Heart left ventricle (tissue), 16 donors: ENCODE measurements at regions not wholly inside any gene's neighbourhood (a gene's known extent, or its start where the extent isn't known, plus 50 kb on each side); places are given as distances from the start of the nearest gene placed in this dataset.

Experiments used
- ATAC-seq, 4 donors: fragments of 200-7000 bp; cut with Tn5 transposase; one replicate each; pipeline ENCODE4 v1.9.1; 2020 to 2022; ENCODE audit warnings: moderate library complexity in 4 of 4, mild to moderate bottlenecking in 3 of 4, moderate number of reproducible peaks in 1 of 4
- DNase-seq, 5 donors: peaks; one replicate each; pipeline ENCODE4 v3.0.0-alpha.2; 2020
- H3K27ac ChIP-seq, 12 donors: fragments of 200-600 bp; sonication (generic) in 4 of 12; one replicate each; pipeline versions ENCODE4 v1.5.0 to v1.8.0; 2016 to 2022; ENCODE audit warnings: mild to moderate bottlenecking in 2 of 12
- H3K27me3 ChIP-seq, 9 donors: fragments of 200-600 bp; sonication (generic) in 2 of 9; one replicate each; pipeline versions ENCODE4 v1.5.1 to v1.8.0; 2016 to 2022; ENCODE audit warnings: mild to moderate bottlenecking in 3 of 9
- H3K36me3 ChIP-seq, 9 donors: fragments of 200-600 bp; sonication (generic) in 2 of 9; one replicate each; pipeline versions ENCODE4 v1.5.0 to v1.8.0; 2018 to 2022; ENCODE audit warnings: mild to moderate bottlenecking in 2 of 9
- H3K4me1 ChIP-seq, 12 donors: fragments of 200-600 bp; sonication (generic) in 4 of 12; one replicate each; pipeline versions ENCODE4 v1.5.0 to v1.8.0; 2016 to 2022; ENCODE audit warnings: mild to moderate bottlenecking in 3 of 12
- H3K4me3 ChIP-seq, 12 donors: fragments of 200-600 bp; sonication (generic) in 4 of 12; one replicate each; pipeline versions ENCODE4 v1.5.0 to v1.8.0; 2017 to 2022; ENCODE audit warnings: mild to moderate bottlenecking in 9 of 12, moderate library complexity in 4 of 12
- H3K9me3 ChIP-seq, 12 donors: fragments of 200-600 bp; sonication (generic) in 4 of 12; one replicate each; pipeline versions ENCODE4 v1.5.0 to v1.8.0; 2016 to 2022; ENCODE audit warnings: mild to moderate bottlenecking in 1 of 12
- POLR2A ChIP-seq, 2 donors: fragments of 450-650 bp; IDR thresholded peaks; one replicate each; pipeline ENCODE4 v1.6.1; 2017; ENCODE audit warnings: antibody characterized with exemption in 2 of 2, mild to moderate bottlenecking in 2 of 2, moderate library complexity in 2 of 2
- WGBS, 4 donors: extraction: QIAGEN DNeasy Blood & Tissue Kit in 2 of 4; methylation state at CpG; one replicate each; pipeline versions ENCODE4 v1.1.5 to v1.1.7; 2013 to 2018; 5-methylcytosine and 5-hydroxymethylcytosine counted together
- intact Hi-C, 10 donors: fragments of 100-400 bp; cut with DNase I; formaldehyde crosslinking; loops; one replicate each; pipeline versions ENCODE4 v1.11.1 to v1.14.2; 2022
- TF ChIP-seq, protein P1 (sequence below), 12 donors: fragments of 200-600 bp; sonication (generic) in 4 of 12; IDR thresholded peaks; one replicate each; pipeline versions ENCODE4 v1.5.0 to v1.8.0; 2018 to 2022; ENCODE audit warnings: antibody characterized with exemption in 12 of 12, mild to moderate bottlenecking in 5 of 12
- donor health status: ischemic (EF 13 %, LVEDD 7.1; RV severe dilation, severe dysfunction).
- donor health status: healthy with polysubstance abuse.
- donor health status: DM: no; HTN: yes; CAD: no.
- donor health status: DM: no; HTN: no; CAD: no.
- donor health status: ischemic (EF 25% LVEDD 6.9; RV normal size, moderate dysfunction).
- donor health status: ischemic (EF 25% LVEDD 5.7; RV mildly dilated, moderate dysfunction).
- donor health status: healthy.
- donor health status: DM: yes; HTN: yes; CAD: no.
- donor health status: ischemic (EF 35%, LVEDD 5.7; RV mildly dilated, moderate dysfunction).
- donor health status: nonischemic (EF 11% LVEDD 7.7; RV severe dilation, severe dysfunction).
- donor health status: DM: yes; HTN: yes; CAD: no.
- donor health status: PGD.
- donor health status: ischemic (EF 29% LVEDD 5.4; RV normal size, mild dysfunction).
- donor health status: nonischemic (EF 23%, LVEDD 6.1; RV moderate dilation, normal function).

DNA sequence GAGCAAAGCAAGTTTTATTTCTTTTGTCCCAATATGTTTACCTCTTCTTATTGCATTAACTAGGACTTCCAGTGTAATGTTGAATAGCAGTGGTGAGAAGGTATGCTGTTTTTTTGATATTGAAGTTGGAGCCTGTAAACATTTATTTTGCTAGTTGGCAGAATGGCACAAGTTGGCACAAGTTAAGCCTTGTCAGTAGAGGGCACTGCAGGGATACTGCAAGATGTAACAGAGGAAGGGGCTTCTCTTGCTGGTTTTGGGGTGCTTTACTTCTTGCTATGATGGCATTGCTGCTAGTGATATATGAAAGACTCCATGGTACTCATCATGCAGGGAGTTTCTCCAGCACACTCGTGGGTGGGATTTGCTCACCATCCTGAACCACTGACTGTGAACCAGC lies 327.3 kb upstream of the ARX start:
- intact Hi-C loops: no loop called here
- no peak for DNase-seq
- H3K27ac ChIP-seq: no peak overlapping the region
- WGBS, 4 donors: 18 to 56% (median 44%) methylated on average over 1 of the region's 1 CpG
- H3K27me3 ChIP-seq: no peaks in the 10 kb centered on the region
- H3K36me3 ChIP-seq: no peaks in the 10 kb centered on the region
- no peaks in the 10 kb centered on the region for H3K4me1 ChIP-seq
- ATAC-seq: no peak
- TF ChIP-seq, protein P1, sequence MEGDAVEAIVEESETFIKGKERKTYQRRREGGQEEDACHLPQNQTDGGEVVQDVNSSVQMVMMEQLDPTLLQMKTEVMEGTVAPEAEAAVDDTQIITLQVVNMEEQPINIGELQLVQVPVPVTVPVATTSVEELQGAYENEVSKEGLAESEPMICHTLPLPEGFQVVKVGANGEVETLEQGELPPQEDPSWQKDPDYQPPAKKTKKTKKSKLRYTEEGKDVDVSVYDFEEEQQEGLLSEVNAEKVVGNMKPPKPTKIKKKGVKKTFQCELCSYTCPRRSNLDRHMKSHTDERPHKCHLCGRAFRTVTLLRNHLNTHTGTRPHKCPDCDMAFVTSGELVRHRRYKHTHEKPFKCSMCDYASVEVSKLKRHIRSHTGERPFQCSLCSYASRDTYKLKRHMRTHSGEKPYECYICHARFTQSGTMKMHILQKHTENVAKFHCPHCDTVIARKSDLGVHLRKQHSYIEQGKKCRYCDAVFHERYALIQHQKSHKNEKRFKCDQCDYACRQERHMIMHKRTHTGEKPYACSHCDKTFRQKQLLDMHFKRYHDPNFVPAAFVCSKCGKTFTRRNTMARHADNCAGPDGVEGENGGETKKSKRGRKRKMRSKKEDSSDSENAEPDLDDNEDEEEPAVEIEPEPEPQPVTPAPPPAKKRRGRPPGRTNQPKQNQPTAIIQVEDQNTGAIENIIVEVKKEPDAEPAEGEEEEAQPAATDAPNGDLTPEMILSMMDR (IDR thresholded peaks at IDR 0.05): no peak
- no peak for TF ChIP-seq POLR2A (IDR thresholded peaks at IDR 0.05)
- H3K9me3 ChIP-seq: peaks cover 0 to 10% (median 0%) of the 10 kb centered on the region in 12 donors
- H3K4me3 ChIP-seq: no peak overlapping the region

DNA sequence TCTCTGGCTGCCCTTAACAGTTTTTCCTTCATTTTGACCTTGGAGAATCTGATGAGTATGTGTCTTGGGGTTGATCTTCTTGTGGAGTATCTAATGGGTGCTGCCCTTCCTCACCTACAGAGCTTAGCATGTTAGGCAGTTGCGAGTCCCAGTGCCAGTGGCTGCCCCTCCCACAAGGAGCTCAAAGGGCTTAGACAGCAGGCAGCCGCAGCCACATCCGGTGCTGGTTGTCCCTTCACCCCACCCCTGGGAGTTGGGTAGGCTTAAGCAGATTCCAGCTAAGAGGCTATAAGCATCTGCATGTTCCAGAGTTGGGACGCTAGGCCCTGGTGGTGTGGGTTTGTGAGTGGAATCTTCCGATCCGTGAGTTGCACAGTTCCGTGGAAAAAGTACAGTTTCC lies 322.1 kb upstream of the ARX start:
- intact Hi-C loops: no loop called here

DNA sequence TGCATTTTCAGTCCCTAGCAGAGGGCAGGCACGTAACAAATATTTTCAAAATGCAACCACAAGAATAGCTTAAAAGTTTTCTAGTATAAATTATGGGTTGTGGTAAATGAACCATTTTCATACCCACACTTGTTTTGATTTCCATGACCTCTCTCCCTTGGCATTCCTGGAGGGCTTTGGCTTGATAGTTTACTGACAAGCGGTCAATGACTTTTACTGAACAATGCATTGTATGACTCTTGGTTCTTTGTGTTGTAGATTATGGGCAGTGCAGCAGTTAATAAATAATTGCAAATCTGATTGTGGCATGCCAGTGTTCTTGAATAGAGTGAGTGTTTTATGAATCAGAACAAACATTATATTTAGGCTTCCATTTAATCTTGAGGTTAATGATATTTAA lies 285.2 kb upstream of the ARX start:
- ATAC-seq: no peak
- Histone ChIP-seq H3K27ac (no peak overlapping the region), H3K36me3 (no peaks in the 10 kb centered on the region), H3K4me3 (no peak overlapping the region), H3K9me3 (no peaks in the 10 kb centered on the region), H3K27me3 (no peaks in the 10 kb centered on the region), H3K4me1 (no peaks in the 10 kb centered on the region)
- TF ChIP-seq, protein P1 (IDR thresholded peaks at IDR 0.05): no peak
- TF ChIP-seq POLR2A (IDR thresholded peaks at IDR 0.05): no peak
- no peak for DNase-seq
- intact Hi-C loops: no loop called here
- WGBS, 4 donors: 68 to 82% (median 73%) methylated on average over 2 of the region's 2 CpGs

More for the DNA sequence above, 322.1 kb upstream of the ARX start:
- 82 to 89% (median 87%) methylated on average over 1 to 7 of the region's 7 CpGs for WGBS, 4 donors
- no peak for ATAC-seq
- H3K27ac ChIP-seq: no peak overlapping the region
- no peaks in the 10 kb centered on the region for H3K27me3 ChIP-seq
- H3K36me3 ChIP-seq: no peaks in the 10 kb centered on the region
- H3K4me1 ChIP-seq: no peaks in the 10 kb centered on the region
- no peak overlapping the region for H3K4me3 ChIP-seq
- no peak for DNase-seq
- TF ChIP-seq, protein P1 (IDR thresholded peaks at IDR 0.05): no peak
- TF ChIP-seq POLR2A (IDR thresholded peaks at IDR 0.05): no peak
- H3K9me3 ChIP-seq: peaks cover 0 to 30% (median 0%) of the 10 kb centered on the region in 12 donors

DNA sequence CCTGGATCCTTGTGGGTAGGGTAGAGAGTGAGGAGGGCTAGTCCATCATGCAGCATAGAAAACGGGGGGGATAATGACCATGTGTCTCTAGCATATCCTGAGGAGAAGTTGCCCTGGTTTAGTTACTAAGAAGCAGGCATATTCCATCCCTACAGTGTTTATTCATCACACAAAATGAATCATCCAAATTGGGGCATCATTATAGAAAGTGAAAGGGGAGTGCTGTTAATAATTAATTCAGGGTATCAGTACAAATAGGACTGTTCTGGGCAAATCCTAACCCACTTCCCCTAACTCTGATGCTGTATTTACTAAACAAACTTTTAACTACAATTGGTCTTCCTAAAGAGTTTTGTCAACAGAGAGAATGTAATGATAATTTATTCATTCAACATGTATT lies 281.1 kb upstream of the ARX start:
- WGBS, 4 donors: 33 to 61% (median 43%) methylated on average over 1 of the region's 1 CpG
- TF ChIP-seq, protein P1 (IDR thresholded peaks at IDR 0.05): no peak
- TF ChIP-seq POLR2A (IDR thresholded peaks at IDR 0.05): no peak

More for the DNA sequence above, 281.1 kb upstream of the ARX start:
- Histone ChIP-seq H3K4me1 (no peaks in the 10 kb centered on the region), H3K9me3 (no peaks in the 10 kb centered on the region), H3K27me3 (peaks cover 0 to 6% (median 0%) of the 10 kb centered on the region in 9 donors), H3K27ac (no peak overlapping the region), H3K36me3 (no peaks in the 10 kb centered on the region), H3K4me3 (no peak overlapping the region)
- no peak for DNase-seq
- ATAC-seq: no peak
- intact Hi-C loops: no loop called here
